Lower lobe of right lung (tissue), 2 donors: ENCODE measurements at regions not wholly inside any gene's neighbourhood (a gene's known extent, or its start where the extent isn't known, plus 50 kb on each side); places are given as distances from the start of the nearest gene placed in this dataset.
"Not testable (repeated sequence)": the region's sequence is repeated elsewhere in the genome, so short reads cannot be mapped to it uniquely, and the experiment has no call there.

Experiments
- ATAC-seq, 2 donors: fragments of 200-7000 bp; cut with Tn5 transposase; one replicate each; pipeline ENCODE4 v1.9.1; 2020 to 2022; ENCODE audit warnings: mild to moderate bottlenecking in 2 of 2, moderate library complexity in 2 of 2
- DNase-seq: peaks from one replicate; pipeline ENCODE4 v3.0.0-alpha.2; 2020
- H3K27ac ChIP-seq: fragments of 200-600 bp; one replicate; pipeline ENCODE4 v1.8.0; 2022
- H3K27me3 ChIP-seq: fragments of 200-600 bp; one replicate; pipeline ENCODE4 v1.8.0; 2022; ENCODE audit warnings: low read depth
- H3K36me3 ChIP-seq: fragments of 200-600 bp; one replicate; pipeline ENCODE4 v1.8.0; 2022; ENCODE audit warnings: mild to moderate bottlenecking
- H3K4me1 ChIP-seq: fragments of 200-600 bp; one replicate; pipeline ENCODE4 v1.8.0; 2022
- H3K4me3 ChIP-seq: fragments of 200-600 bp; one replicate; pipeline ENCODE4 v1.8.0; 2022; ENCODE audit warnings: mild to moderate bottlenecking
- H3K9me3 ChIP-seq: fragments of 200-600 bp; one replicate; pipeline ENCODE4 v1.8.0; 2022
- intact Hi-C: fragments of 100-400 bp; cut with DNase I; formaldehyde crosslinking; loops from one replicate; pipeline ENCODE4 v1.11.0; 2022
- TF ChIP-seq, protein P1 (sequence below): fragments of 200-600 bp; IDR thresholded peaks from one replicate; pipeline ENCODE4 v1.8.0; 2022; ENCODE audit warnings: antibody characterized with exemption, mild to moderate bottlenecking
- donor health status: DM: no; HTN: yes; CAD: no; lungs with severe emphysema.

DNA sequence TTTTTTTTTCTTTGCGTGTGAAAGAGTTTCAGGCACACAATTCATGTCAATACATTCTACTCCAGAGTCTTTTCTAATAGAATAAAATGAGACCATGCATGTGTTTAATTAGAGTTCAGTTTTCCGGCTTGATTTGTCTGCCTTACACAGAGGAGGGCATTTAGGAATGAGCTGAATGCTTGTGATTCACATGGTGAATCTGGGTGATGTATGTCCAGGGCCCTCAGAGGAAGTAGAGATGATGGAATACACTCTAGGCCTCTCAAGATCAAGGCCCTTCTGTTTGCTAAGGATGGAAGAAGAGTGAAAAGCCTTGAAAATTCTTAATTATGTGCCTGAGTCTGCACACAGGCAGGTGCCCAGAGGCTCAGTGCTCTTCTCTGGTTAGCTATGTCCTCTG lies 71.0 kb upstream of the CYRIA start:
- intact Hi-C loops, result no loop called here
- ATAC-seq (no peak), DNase-seq (no peak)
- Histone ChIP-seq H3K27ac (no peak overlapping the region), H3K27me3 (no peaks in the 10 kb centered on the region), H3K4me3 (no peak overlapping the region), H3K9me3 (no peaks in the 10 kb centered on the region), H3K4me1 (no peaks in the 10 kb centered on the region), H3K36me3 (no peaks in the 10 kb centered on the region)
- TF ChIP-seq, protein P1, sequence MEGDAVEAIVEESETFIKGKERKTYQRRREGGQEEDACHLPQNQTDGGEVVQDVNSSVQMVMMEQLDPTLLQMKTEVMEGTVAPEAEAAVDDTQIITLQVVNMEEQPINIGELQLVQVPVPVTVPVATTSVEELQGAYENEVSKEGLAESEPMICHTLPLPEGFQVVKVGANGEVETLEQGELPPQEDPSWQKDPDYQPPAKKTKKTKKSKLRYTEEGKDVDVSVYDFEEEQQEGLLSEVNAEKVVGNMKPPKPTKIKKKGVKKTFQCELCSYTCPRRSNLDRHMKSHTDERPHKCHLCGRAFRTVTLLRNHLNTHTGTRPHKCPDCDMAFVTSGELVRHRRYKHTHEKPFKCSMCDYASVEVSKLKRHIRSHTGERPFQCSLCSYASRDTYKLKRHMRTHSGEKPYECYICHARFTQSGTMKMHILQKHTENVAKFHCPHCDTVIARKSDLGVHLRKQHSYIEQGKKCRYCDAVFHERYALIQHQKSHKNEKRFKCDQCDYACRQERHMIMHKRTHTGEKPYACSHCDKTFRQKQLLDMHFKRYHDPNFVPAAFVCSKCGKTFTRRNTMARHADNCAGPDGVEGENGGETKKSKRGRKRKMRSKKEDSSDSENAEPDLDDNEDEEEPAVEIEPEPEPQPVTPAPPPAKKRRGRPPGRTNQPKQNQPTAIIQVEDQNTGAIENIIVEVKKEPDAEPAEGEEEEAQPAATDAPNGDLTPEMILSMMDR, result no peak

- H3K27me3 ChIP-seq, result no peaks in the 10 kb centered on the region
- no peaks in the 10 kb centered on the region for H3K4me1 ChIP-seq
- no peak overlapping the region for H3K27ac ChIP-seq
- no peaks in the 10 kb centered on the region for H3K36me3 ChIP-seq
- no peak for ATAC-seq
- TF ChIP-seq, protein P1, result no peak
- no peaks in the 10 kb centered on the region for H3K9me3 ChIP-seq
- intact Hi-C loops, result no loop called here
- no peak for DNase-seq
- no peak overlapping the region for H3K4me3 ChIP-seq
These were observed 63.7 kb upstream of the CYRIA start for GRCh38 chr2:16729335-16729734.

- Histone ChIP-seq H3K4me3 (no peak overlapping the region), H3K9me3 (no peaks in the 10 kb centered on the region), H3K27ac (no peak overlapping the region), H3K27me3 (no peaks in the 10 kb centered on the region), H3K4me1 (no peaks in the 10 kb centered on the region), H3K36me3 (no peaks in the 10 kb centered on the region)
- DNase-seq, result no peak
- intact Hi-C loops, result no loop called here
- TF ChIP-seq, protein P1, result no peak
- ATAC-seq, result no peak
These were observed 62.9 kb upstream of the CYRIA start for GRCh38 chr2:16728351-16729136.

- intact Hi-C loops, H3K4me3 ChIP-seq, H3K4me1 ChIP-seq, H3K27ac ChIP-seq, H3K27me3 ChIP-seq, ATAC-seq, H3K36me3 ChIP-seq, DNase-seq, H3K9me3 ChIP-seq: not testable (repeated sequence)
These were observed 62.2 kb upstream of the CYRIA start for GRCh38 chr2:16727849-16728248.

DNA sequence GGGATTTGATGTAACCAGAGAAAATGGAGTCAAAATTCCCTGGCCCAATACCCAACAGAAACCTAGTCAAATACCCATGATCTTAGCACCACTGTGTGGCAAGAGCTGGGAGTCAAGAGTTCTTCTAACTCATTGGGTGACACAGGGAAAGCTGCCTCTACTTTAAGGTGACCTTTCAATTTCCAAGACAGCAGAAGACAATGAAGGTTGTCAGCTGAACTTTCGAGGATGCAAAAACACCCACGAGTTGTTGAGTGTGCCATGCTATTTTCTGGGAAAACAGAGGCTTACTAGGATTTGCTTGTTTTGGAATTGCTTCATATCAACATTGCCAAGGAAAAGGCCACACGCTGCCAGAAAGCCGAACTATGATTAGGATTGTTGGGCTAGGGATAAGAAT lies 61.6 kb upstream of the CYRIA start:
- no peaks in the 10 kb centered on the region for H3K27me3 ChIP-seq
- no peak for DNase-seq
- no peak overlapping the region for H3K27ac ChIP-seq
- H3K4me1 ChIP-seq, result no peaks in the 10 kb centered on the region
- ATAC-seq, result peak; percentile 15 to 44
- H3K9me3 ChIP-seq, result no peaks in the 10 kb centered on the region
- no peaks in the 10 kb centered on the region for H3K36me3 ChIP-seq
- TF ChIP-seq, protein P1, result no peak
- no peak overlapping the region for H3K4me3 ChIP-seq
- intact Hi-C loops, result no loop called here

- Histone ChIP-seq H3K27me3 (no peaks in the 10 kb centered on the region), H3K4me3 (no peak overlapping the region), H3K9me3 (no peaks in the 10 kb centered on the region), H3K27ac (no peak overlapping the region), H3K4me1 (no peaks in the 10 kb centered on the region), H3K36me3 (no peaks in the 10 kb centered on the region)
- TF ChIP-seq, protein P1, result no peak
- ATAC-seq, result no peak
- DNase-seq, result no peak
- intact Hi-C loops, result no loop called here
These were observed 60.9 kb upstream of the CYRIA start for GRCh38 chr2:16726577-16726976.
